Activated T-cell treated with anti-CD3 and anti-CD28 coated beads for 48 hours (primary cell): ENCODE measurements at regions not wholly inside any gene's neighbourhood (a gene's known extent, or its start where the extent isn't known, plus 50 kb on each side); places are given as distances from the start of the nearest gene placed in this dataset.
"Not testable (repeated sequence)": the region's sequence is repeated elsewhere in the genome, so short reads cannot be mapped to it uniquely, and the experiment has no call there.

ENCODE experiments used
- DNase-seq: peaks from one replicate; pipeline ENCODE4 v3.0.0-alpha.2; 2020; ENCODE audit warnings: low read depth

- DNase-seq, result no peak
Measured at GRCh38 chr16:55072976-55073375, 142.3 kb downstream of the IRX5 start.

GRCh38 chr16:55073830-55074229, 143.2 kb downstream of the IRX5 start:
- no peak for DNase-seq

GRCh38 chr16:55075208-55075607, 144.5 kb downstream of the IRX5 start:
- DNase-seq, result not testable (repeated sequence)

GRCh38 chr16:55076053-55076452, 145.4 kb downstream of the IRX5 start:
- no peak for DNase-seq

- no peak for DNase-seq
Measured at GRCh38 chr16:55077266-55077665, 146.6 kb downstream of the IRX5 start.

- DNase-seq, result no peak
Measured at GRCh38 chr16:55078153-55078552, 147.5 kb downstream of the IRX5 start.

GRCh38 chr16:55078699-55079410, 148.2 kb downstream of the IRX5 start:
- no peak for DNase-seq

- no peak for DNase-seq
Measured at GRCh38 chr16:55081622-55082590, 151.2 kb downstream of the IRX5 start.

- no peak for DNase-seq
Measured at GRCh38 chr16:55082591-55082976, 151.9 kb downstream of the IRX5 start.

GRCh38 chr16:55083052-55083451, 152.4 kb downstream of the IRX5 start:
- no peak for DNase-seq

- DNase-seq, result no peak
Measured at GRCh38 chr16:55088098-55088497, 157.4 kb downstream of the IRX5 start.

GRCh38 chr16:55089600-55089999, 158.9 kb downstream of the IRX5 start:
- no peak for DNase-seq

GRCh38 chr16:55091213-55091870, 160.7 kb downstream of the IRX5 start:
- DNase-seq, result no peak

GRCh38 chr16:55091871-55092230, 161.2 kb downstream of the IRX5 start:
- no peak for DNase-seq

- no peak for DNase-seq
Measured at GRCh38 chr16:55100100-55100499, 169.4 kb downstream of the IRX5 start.

- DNase-seq, result no peak
Measured at GRCh38 chr16:55101026-55101425, 170.4 kb downstream of the IRX5 start.

GRCh38 chr16:55102077-55102476, 171.4 kb downstream of the IRX5 start:
- DNase-seq, result no peak

- DNase-seq, result no peak
Measured at GRCh38 chr16:55102531-55102930, 171.9 kb downstream of the IRX5 start.

GRCh38 chr16:55107851-55108250, 177.2 kb downstream of the IRX5 start:
- DNase-seq, result no peak

GRCh38 chr16:55113210-55113609, 182.5 kb downstream of the IRX5 start:
- DNase-seq, result no peak

- no peak for DNase-seq
Measured at GRCh38 chr16:55115506-55115905, 184.8 kb downstream of the IRX5 start.

GRCh38 chr16:55116165-55116920, 185.7 kb downstream of the IRX5 start:
- DNase-seq, result no peak
